OCI-LY1 (cell line): ENCODE measurements at regions not wholly inside any gene's neighbourhood (a gene's known extent, or its start where the extent isn't known, plus 50 kb on each side); places are given as distances from the start of the nearest gene placed in this dataset.

Source experiments
- EZH2 ChIP-seq: fragments of 200-600 bp; sonication (generic), shearing (Covaris generic); IDR thresholded peaks from 2 replicates; pipeline ENCODE4 v1.8.0; 2017; ENCODE audit warnings: borderline replicate concordance, mixed run types, mild to moderate bottlenecking, antibody characterized with exemption, low read length, moderate library complexity, mixed read lengths
- TF ChIP-seq, protein P1 (sequence below): fragments of 200-600 bp; sonication (generic), shearing (Covaris generic); IDR thresholded peaks from 2 replicates; pipeline ENCODE4 v1.5.1; 2017; ENCODE audit warnings: mild to moderate bottlenecking, antibody characterized with exemption, low read length, moderate library complexity, mixed read lengths

DNA sequence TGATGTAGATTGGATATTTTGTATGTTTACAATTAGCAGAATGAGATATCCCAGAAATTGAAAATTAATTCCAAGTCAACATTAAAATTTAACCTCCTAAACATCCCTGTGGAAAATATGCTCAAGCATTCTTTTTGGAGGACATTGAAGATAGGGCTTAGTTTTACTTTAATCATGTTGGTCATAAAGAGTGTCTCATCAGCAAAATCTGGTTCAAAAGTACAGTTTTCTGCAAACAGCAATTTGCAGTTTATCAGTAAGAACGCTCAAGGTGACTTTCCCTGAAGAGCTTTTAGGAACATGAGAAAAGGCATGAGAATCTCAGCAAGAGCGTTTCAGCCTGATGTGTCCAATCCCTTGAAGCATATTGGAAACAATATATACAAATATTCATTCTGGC is 889.8 kb downstream of the CENPC start:
- no peak for TF ChIP-seq EZH2
- TF ChIP-seq, protein P1, sequence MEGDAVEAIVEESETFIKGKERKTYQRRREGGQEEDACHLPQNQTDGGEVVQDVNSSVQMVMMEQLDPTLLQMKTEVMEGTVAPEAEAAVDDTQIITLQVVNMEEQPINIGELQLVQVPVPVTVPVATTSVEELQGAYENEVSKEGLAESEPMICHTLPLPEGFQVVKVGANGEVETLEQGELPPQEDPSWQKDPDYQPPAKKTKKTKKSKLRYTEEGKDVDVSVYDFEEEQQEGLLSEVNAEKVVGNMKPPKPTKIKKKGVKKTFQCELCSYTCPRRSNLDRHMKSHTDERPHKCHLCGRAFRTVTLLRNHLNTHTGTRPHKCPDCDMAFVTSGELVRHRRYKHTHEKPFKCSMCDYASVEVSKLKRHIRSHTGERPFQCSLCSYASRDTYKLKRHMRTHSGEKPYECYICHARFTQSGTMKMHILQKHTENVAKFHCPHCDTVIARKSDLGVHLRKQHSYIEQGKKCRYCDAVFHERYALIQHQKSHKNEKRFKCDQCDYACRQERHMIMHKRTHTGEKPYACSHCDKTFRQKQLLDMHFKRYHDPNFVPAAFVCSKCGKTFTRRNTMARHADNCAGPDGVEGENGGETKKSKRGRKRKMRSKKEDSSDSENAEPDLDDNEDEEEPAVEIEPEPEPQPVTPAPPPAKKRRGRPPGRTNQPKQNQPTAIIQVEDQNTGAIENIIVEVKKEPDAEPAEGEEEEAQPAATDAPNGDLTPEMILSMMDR = no peak
